ENCODE measurements at regions not wholly inside any gene's neighbourhood (a gene's known extent, or its start where the extent isn't known, plus 50 kb on each side); places are given as distances from the start of the nearest gene placed in this dataset.

- Histone ChIP-seq H3K9me3 (ENCODE audit: low read depth) (no peaks in the 10 kb centered on the region), H3K4me1 (ENCODE audit: insufficient read depth) (peaks cover 20% of the 10 kb centered on the region)
- 55% methylated on average over 8 of the region's 8 CpGs for WGBS (ENCODE audit: low lambda C conversion rate, missing lambda C conversion rate)
Measured at GRCh38 chr11:112321501-112322172, 61.0 kb upstream of the PLET1 start.

GRCh38 chr11:112322173-112322790, 61.6 kb upstream of the PLET1 start:
- WGBS (ENCODE audit: low lambda C conversion rate, missing lambda C conversion rate): 88% methylated on average over 8 of the region's 8 CpGs
- Histone ChIP-seq H3K9me3 (ENCODE audit: low read depth) (no peaks in the 10 kb centered on the region), H2AFZ (no peak overlapping the region), H3K79me2 (no peaks in the 10 kb centered on the region), H3K27me3 (no peaks in the 10 kb centered on the region), H4K20me1 (ENCODE audit: insufficient read depth, poor library complexity, severe bottlenecking) (no peaks in the 10 kb centered on the region), H3K4me1 (ENCODE audit: insufficient read depth) (peaks cover 20% of the 10 kb centered on the region), H3K36me3 (replicated peaks; ENCODE audit: insufficient read depth, low read depth) (no peaks in the 10 kb centered on the region), H3K27ac (peak overlapping the region; percentile 33), H3K9me2 (replicated peaks; ENCODE audit: insufficient read depth) (no peaks in the 10 kb centered on the region), H3K4me3 (no peak overlapping the region), H3K4me2 (no peak overlapping the region)
- TF ChIP-seq EZH2 (IDR thresholded peaks at IDR 0.05; ENCODE audit: borderline replicate concordance) (no peak), CTCF (IDR thresholded peaks at IDR 0.05; ENCODE audit: poor library complexity) (no peak), EZH2phosphoT487 (IDR thresholded peaks at IDR 0.05; ENCODE audit: low read depth, severe bottlenecking, unreplicated experiment) (no peak)
- no peak for DNase-seq (ENCODE audit: low spot score)

More at GRCh38 chr11:112321501-112322172, 61.0 kb upstream of the PLET1 start:
- no peak overlapping the region for H3K4me3 ChIP-seq
- H3K27ac ChIP-seq: peak overlapping the region; percentile 60
- no peaks in the 10 kb centered on the region for H3K27me3 ChIP-seq
- H3K9me2 ChIP-seq (replicated peaks; ENCODE audit: insufficient read depth): no peaks in the 10 kb centered on the region
- DNase-seq (ENCODE audit: low spot score): peak; percentile 83
- no peaks in the 10 kb centered on the region for H3K36me3 ChIP-seq (replicated peaks; ENCODE audit: insufficient read depth, low read depth)
- H3K4me2 ChIP-seq: no peak overlapping the region
- TF ChIP-seq EZH2 (IDR thresholded peaks at IDR 0.05; ENCODE audit: borderline replicate concordance): no peak
- TF ChIP-seq EZH2phosphoT487 (IDR thresholded peaks at IDR 0.05; ENCODE audit: low read depth, severe bottlenecking, unreplicated experiment): no peak
- no peak for TF ChIP-seq CTCF (IDR thresholded peaks at IDR 0.05; ENCODE audit: poor library complexity)
- no peak overlapping the region for H2AFZ ChIP-seq
- H3K79me2 ChIP-seq: no peaks in the 10 kb centered on the region
- no peaks in the 10 kb centered on the region for H4K20me1 ChIP-seq (ENCODE audit: insufficient read depth, poor library complexity, severe bottlenecking)

GRCh38 chr11:112334381-112334780, 73.7 kb upstream of the PLET1 start:
- H3K4me2 ChIP-seq: no peak overlapping the region
- H3K36me3 ChIP-seq (replicated peaks; ENCODE audit: insufficient read depth, low read depth): no peaks in the 10 kb centered on the region
- H2AFZ ChIP-seq: no peak overlapping the region
- no peak overlapping the region for H3K4me3 ChIP-seq
- no peaks in the 10 kb centered on the region for H3K27me3 ChIP-seq
- 81% methylated on average over 4 of the region's 4 CpGs for WGBS (ENCODE audit: low lambda C conversion rate, missing lambda C conversion rate)
- no peaks in the 10 kb centered on the region for H3K9me3 ChIP-seq (ENCODE audit: low read depth)
- H3K79me2 ChIP-seq: no peaks in the 10 kb centered on the region
- no peaks in the 10 kb centered on the region for H3K4me1 ChIP-seq (ENCODE audit: insufficient read depth)
- DNase-seq (ENCODE audit: low spot score): no peak
- H3K27ac ChIP-seq: no peak overlapping the region
- TF ChIP-seq EZH2 (IDR thresholded peaks at IDR 0.05; ENCODE audit: borderline replicate concordance): no peak
- no peak for TF ChIP-seq CTCF (IDR thresholded peaks at IDR 0.05; ENCODE audit: poor library complexity)
- H4K20me1 ChIP-seq (ENCODE audit: insufficient read depth, poor library complexity, severe bottlenecking): no peaks in the 10 kb centered on the region
- no peaks in the 10 kb centered on the region for H3K9me2 ChIP-seq (replicated peaks; ENCODE audit: insufficient read depth)

All from hepatocyte (in vitro differentiated cells).